Ascending aorta (tissue), 2 donors: ENCODE measurements at regions not wholly inside any gene's neighbourhood (a gene's known extent, or its start where the extent isn't known, plus 50 kb on each side); places are given as distances from the start of the nearest gene placed in this dataset.

Experiments
- DNase-seq, 2 donors: peaks; one replicate each; pipeline ENCODE4 v3.0.0-alpha.2; 2019; ENCODE audit warnings: low spot score in 2 of 2
- H3K27ac ChIP-seq, 2 donors: fragments of 200-600 bp; sonication (generic); one replicate each; pipeline ENCODE4 v1.5.1; 2016 to 2017; ENCODE audit warnings: mild to moderate bottlenecking in 1 of 2
- H3K27me3 ChIP-seq: fragments of 200-600 bp; sonication (generic); one replicate; pipeline ENCODE4 v1.5.1; 2017
- H3K36me3 ChIP-seq, 2 donors: fragments of 200-600 bp; sonication (generic); one replicate each; pipeline ENCODE4 v1.5.1; 2016
- H3K4me1 ChIP-seq, 2 donors: fragments of 200-600 bp; sonication (generic); one replicate each; pipeline ENCODE4 v1.5.1; 2016 to 2017; ENCODE audit warnings: mild to moderate bottlenecking in 1 of 2
- H3K4me3 ChIP-seq, 2 donors: fragments of 200-600 bp; sonication (generic); one replicate each; pipeline ENCODE4 v1.5.1; 2016 to 2017; ENCODE audit warnings: mild to moderate bottlenecking in 1 of 2
- H3K9me3 ChIP-seq, 2 donors: fragments of 200-600 bp; sonication (generic); one replicate each; pipeline ENCODE4 v1.5.1; 2016
- intact Hi-C: fragments of 100-400 bp; cut with DNase I; formaldehyde crosslinking; loops from one replicate; pipeline ENCODE4 v1.15.1; 2023
- TF ChIP-seq, protein P1 (sequence below), 3 experiments: fragments of 200-600 bp in 2 of 3; fragments of 450-650 bp in 1 of 3; sonication (generic) in 2 of 3; IDR thresholded peaks; one replicate each; pipeline ENCODE4 v1.5.1; 2016 to 2019; ENCODE audit warnings: antibody characterized with exemption in 3 of 3, mild to moderate bottlenecking in 1 of 3, moderate library complexity in 1 of 3

- Histone ChIP-seq H3K36me3 (no peaks in the 10 kb centered on the region), H3K9me3 (no peaks in the 10 kb centered on the region), H3K4me3 (no peak overlapping the region), H3K27ac (no peak overlapping the region), H3K27me3 (no peaks in the 10 kb centered on the region), H3K4me1 (no peaks in the 10 kb centered on the region)
- intact Hi-C loops: no loop called here
- TF ChIP-seq, protein P1, sequence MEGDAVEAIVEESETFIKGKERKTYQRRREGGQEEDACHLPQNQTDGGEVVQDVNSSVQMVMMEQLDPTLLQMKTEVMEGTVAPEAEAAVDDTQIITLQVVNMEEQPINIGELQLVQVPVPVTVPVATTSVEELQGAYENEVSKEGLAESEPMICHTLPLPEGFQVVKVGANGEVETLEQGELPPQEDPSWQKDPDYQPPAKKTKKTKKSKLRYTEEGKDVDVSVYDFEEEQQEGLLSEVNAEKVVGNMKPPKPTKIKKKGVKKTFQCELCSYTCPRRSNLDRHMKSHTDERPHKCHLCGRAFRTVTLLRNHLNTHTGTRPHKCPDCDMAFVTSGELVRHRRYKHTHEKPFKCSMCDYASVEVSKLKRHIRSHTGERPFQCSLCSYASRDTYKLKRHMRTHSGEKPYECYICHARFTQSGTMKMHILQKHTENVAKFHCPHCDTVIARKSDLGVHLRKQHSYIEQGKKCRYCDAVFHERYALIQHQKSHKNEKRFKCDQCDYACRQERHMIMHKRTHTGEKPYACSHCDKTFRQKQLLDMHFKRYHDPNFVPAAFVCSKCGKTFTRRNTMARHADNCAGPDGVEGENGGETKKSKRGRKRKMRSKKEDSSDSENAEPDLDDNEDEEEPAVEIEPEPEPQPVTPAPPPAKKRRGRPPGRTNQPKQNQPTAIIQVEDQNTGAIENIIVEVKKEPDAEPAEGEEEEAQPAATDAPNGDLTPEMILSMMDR (IDR thresholded peaks at IDR 0.05): no peak
- no peak for DNase-seq
Observed at GRCh38 chr11:79520086-79520485, 79.3 kb upstream of the TENM4 start.

DNA sequence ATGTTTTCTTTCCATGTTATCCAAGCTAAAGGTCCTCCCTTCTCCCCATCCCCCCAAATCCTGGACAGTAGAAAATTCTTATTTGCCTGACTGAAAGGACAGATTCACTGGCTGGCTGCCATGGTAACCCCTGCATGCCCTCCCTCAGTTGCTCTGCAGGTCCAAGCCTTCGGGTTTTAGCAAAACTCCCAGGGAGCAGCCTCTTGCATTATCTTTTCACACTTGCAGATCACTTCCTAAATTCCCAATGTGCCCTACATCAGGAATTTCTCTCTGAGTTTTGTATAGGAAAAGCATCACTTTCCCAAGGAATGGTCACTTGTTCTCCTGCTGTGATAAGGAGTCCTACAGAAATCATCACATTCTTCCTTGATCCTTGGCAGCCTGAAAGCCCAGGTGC lies 75.0 kb upstream of the TENM4 start:
- Histone ChIP-seq H3K36me3 (no peaks in the 10 kb centered on the region), H3K27me3 (no peaks in the 10 kb centered on the region), H3K4me1 (no peaks in the 10 kb centered on the region), H3K9me3 (no peaks in the 10 kb centered on the region), H3K27ac (no peak overlapping the region), H3K4me3 (no peak overlapping the region)
- intact Hi-C loops: no loop called here
- TF ChIP-seq, protein P1 (IDR thresholded peaks at IDR 0.05): no peak
- no peak for DNase-seq

DNA sequence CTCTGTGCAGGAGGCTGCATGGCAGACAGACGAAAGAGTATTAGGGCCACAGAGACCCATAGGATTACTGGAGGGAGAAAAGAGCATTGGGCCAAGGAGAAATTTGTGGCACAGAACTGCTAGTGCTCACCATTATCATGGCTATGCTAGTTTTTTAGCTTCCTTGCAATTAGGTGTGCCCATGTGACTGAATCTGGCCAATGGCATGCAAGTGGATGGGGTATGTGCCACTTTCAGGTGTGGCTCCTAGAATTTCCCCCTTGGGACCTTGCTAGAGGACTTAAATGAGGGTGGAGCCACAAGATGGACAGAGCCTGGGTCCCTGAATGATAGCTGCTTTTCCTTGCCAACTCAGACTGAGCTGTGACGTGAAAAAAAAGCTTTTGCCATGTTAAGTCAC lies 73.9 kb upstream of the TENM4 start:
- Histone ChIP-seq H3K9me3 (no peaks in the 10 kb centered on the region), H3K4me1 (no peaks in the 10 kb centered on the region), H3K36me3 (no peaks in the 10 kb centered on the region), H3K4me3 (no peak overlapping the region), H3K27me3 (no peaks in the 10 kb centered on the region), H3K27ac (no peak overlapping the region)
- intact Hi-C loops: no loop called here
- no peak for DNase-seq
- TF ChIP-seq, protein P1 (IDR thresholded peaks at IDR 0.05): no peak

DNA sequence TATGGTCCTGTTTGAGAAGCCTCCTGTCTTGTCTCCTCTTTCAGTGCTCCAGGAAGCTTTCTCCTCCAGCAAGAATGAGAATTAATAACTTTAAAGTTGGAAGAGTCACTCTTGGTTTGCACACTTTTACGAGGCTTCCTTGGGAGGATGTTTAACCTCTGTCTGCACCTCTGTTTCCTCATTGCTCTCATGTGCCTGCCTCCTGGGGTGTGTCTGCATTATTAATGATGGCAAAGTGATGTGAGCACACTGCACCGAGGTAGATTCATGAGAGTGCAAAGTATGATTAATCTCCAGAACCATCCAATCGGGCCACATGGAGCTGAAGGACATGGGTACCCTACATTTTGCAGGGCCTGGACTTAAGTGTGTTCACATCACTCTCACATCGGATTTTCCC lies 73.5 kb upstream of the TENM4 start:
- intact Hi-C loops: no loop called here
- Histone ChIP-seq H3K36me3 (no peaks in the 10 kb centered on the region), H3K4me3 (no peak overlapping the region), H3K27ac (no peak overlapping the region), H3K4me1 (no peaks in the 10 kb centered on the region), H3K9me3 (no peaks in the 10 kb centered on the region), H3K27me3 (no peaks in the 10 kb centered on the region)
- no peak for DNase-seq
- TF ChIP-seq, protein P1 (IDR thresholded peaks at IDR 0.05): no peak

DNA sequence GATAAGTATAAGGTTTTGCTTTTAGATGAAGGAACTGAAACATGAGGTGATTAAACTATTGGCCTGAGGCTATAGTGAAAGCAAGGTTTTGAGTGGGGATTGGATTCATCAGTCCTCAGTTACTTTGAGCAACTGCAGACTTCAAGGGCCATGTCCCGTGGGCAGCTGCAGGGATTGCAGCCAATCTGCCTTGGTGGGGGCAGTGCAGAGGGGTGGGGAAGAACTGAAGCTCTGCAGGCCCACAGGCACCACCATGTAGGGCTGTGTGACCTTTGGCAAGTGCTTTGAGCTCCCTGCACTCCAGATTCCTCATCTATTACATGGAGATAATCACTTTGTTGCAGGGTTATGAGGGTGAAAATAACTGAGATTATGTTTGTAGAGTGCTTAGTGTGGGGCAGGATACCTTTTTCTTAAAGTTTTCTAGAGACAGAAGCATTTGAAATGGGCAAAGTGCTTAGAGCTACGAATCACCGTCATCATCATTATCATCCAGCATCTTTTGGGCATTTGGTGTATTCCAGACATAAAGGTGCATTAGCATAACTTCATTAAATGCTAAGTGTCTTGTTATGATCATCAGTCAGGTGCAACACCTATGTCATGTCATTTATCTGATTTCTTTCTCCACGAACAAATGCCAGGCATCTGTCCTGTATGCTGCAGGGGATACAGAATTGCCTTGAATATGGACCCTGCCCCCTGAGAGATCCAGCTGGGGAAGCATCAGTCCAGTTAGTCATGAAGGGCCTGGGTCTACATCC lies 72.1 kb upstream of the TENM4 start:
- Histone ChIP-seq H3K4me1 (no peaks in the 10 kb centered on the region), H3K9me3 (no peaks in the 10 kb centered on the region), H3K27me3 (no peaks in the 10 kb centered on the region), H3K4me3 (no peak overlapping the region), H3K36me3 (no peaks in the 10 kb centered on the region), H3K27ac (no peak overlapping the region)
- DNase-seq: no peak
- TF ChIP-seq, protein P1 (IDR thresholded peaks at IDR 0.05): no peak
- intact Hi-C loops: no loop called here

DNA sequence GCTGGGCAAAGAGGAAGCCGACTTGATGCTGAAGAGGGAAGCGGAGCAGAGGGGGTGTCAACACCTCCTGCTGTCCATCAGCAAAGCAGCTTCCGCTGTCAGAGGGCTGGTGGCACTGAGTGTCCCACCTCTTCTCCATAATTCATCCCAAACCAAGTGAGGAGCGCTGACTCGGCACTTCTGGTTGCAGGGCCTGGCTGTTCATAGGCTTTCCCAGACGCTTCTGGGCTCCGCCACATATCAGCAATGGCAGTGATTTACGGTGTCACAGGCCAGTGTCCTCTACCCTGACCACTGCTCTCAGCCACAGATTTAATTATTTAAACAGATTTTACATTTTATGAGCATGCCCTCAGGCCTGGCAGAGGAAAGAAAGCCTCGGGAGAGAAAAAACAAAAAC lies 70.1 kb upstream of the TENM4 start:
- Histone ChIP-seq H3K27ac (no peak overlapping the region), H3K27me3 (no peaks in the 10 kb centered on the region), H3K36me3 (no peaks in the 10 kb centered on the region), H3K9me3 (no peaks in the 10 kb centered on the region), H3K4me1 (no peaks in the 10 kb centered on the region), H3K4me3 (no peak overlapping the region)
- DNase-seq: no peak
- intact Hi-C loops: no loop called here
- TF ChIP-seq, protein P1 (IDR thresholded peaks at IDR 0.05): no peak
